HG03342 (cell line): ENCODE measurements at regions not wholly inside any gene's neighbourhood (a gene's known extent, or its start where the extent isn't known, plus 50 kb on each side); places are given as distances from the start of the nearest gene placed in this dataset.
A peak's percentile ranks its signal among the peaks of the same experiment; 100 is the strongest.

Experiments
- ATAC-seq: cut with Tn5 transposase; IDR thresholded peaks from one replicate; pipeline ENCODE4 v1.9.1; 2021; ENCODE audit warnings: mild to moderate bottlenecking, moderate library complexity; ENCODE audit not compliant: unreplicated experiment

- no peak for ATAC-seq
Observed at GRCh38 chr5:93123127-93123526, 457.9 kb downstream of the NR2F1-AS1 start.

GRCh38 chr5:93122446-93122845 lies 458.6 kb downstream of the NR2F1-AS1 start:
- no peak for ATAC-seq

DNA sequence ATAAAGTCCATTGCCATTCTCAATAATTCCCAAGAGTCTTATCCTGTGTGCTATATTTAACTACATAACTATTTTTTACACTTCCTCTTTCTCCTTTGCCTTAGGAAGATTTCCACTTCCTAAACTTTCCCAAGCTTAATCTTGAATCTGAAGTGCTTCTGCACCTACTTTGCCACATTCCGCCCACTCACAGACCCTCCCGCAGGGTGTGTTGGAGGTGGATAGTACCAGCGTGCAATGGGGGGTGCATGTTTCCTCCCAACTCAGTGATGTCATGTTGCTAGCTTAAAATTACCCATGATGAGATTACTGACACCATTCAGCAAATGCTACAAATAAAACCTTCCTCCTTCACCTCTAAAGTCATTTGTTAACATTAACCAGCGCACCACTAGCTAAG lies 460.2 kb downstream of the NR2F1-AS1 start:
- no peak for ATAC-seq

DNA sequence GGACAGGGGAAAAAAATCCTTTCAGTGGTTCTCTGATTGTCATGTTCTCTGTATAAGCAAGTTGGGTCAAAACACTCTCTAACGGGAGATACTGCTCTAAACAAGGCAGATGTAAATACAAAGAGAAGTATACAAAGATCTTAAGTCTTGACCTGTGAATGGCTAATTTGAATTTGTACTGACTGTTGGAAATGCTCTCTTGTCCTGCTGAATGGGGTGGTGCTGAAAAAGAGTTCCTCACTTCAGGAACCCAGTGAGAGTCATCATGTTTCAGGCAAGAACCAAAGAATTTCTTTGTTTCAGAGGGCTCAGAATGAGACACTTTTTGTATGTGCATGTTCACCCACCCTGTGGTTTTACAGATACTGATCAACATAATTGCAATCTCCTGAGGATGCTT lies 461.0 kb downstream of the NR2F1-AS1 start:
- ATAC-seq, result no peak

GRCh38 chr5:93117751-93118531 lies 463.1 kb downstream of the NR2F1-AS1 start:
- ATAC-seq, result no peak

DNA sequence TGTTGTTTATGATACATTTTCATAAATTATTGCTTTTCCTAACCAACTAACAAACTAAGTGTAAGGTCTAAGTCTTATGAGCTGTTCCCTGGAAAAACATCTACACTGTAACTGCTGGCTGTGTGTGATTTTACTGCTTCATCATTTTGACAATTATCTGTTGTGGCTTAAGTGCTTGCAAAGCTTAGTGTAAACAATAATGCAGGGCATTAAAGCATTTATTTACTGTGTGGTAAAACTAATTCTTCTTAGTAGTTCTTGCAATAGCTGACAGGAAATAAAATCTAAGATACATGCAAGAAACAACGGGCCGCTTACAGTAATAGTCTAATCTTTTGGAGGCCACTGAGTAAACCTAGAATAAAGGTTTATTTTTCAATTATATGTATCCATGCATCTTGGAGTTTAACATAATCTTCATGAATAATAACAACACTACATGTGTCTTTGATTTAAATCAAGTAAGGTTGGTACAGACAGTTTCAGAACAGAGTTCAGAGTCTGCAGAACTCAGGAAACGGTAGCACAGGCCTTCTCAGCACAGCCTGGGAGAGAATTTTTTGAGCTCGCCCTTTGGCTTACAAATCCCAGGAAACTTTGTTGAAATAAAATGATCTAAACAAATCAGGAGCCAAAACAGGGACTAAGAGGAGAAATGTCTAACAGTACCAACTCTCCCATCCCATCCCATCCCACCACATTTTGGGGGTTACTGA lies 473.1 kb downstream of the NR2F1-AS1 start:
- ATAC-seq, result no peak

DNA sequence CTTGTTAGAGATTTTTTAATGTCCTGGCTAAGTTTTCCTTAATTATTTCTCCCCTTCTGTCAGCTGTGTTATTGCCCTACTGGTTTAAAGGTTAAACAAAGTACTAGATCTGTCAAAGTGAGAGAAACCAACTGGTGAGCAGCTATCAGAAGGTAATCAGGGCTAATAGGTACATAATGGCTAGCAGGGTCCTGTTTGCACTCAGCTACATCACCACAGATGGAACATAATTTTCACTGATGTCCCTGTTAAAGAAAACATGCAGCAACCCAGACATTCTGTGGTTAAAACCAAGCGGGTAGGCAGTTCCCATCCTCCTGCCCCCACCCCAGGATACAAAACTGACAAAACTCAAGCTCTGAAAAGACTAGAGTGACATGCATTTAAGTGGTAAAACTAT lies 473.9 kb downstream of the NR2F1-AS1 start:
- no peak for ATAC-seq

DNA sequence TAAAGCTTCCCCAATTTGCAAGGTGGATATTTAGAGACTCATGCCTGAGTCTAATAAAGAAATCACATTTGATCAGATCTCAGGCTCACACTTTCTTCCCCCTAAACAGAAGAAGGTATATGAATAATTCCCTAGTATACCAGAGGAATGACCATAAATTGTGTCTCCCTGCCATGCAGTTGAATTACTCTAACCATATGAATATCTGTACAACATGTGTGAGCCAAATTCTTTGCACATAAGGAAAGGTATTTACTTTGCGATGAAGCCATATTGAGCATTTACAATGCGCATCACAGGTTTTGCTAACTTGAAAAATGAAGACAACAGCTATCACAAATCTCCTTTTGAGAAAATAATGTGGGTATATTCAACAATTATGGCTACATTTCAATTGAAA lies 479.4 kb downstream of the NR2F1-AS1 start:
- no peak for ATAC-seq

DNA sequence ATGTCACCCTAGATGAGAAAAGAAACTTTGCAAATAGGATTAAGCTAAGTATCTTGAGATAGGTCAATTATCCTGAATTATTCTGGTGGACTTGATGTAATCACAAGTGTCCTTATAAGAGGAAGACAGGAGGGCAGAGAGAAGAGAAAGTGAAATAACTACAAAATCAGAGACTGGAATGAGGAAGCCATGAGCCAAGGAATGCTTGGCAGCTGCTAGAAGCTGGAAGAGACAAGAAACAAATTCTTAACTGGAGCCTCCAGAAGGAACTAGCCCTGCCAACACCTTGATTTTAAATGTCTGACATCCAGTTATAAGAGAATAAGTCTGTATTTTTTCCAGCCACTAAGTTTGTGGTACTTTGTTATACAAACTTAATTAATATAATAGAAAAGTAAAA lies 480.0 kb downstream of the NR2F1-AS1 start:
- no peak for ATAC-seq

- ATAC-seq, result no peak
Observed at GRCh38 chr5:93100428-93100827, 480.6 kb downstream of the NR2F1-AS1 start.

DNA sequence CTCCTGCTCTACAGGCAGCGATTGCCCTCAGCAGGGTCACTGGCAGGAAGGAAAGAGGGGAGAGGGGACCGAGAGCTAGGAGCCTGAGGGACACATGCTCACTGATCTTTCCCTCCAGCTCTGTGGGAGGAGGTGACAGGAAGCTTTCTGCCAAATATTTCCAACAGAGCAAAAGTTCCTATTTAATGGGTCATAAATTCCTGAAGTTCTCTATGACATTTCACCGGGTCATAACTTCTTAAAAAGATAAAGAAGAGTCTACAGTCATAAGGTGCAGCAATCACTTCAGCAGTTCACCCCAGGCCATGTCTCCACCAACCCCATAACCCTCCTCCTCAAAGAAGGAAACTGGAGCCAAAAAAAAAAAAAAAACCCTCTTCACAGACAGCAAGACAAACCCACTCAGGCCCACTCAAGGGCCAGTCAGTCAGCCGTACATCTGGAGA lies 481.1 kb downstream of the NR2F1-AS1 start:
- no peak for ATAC-seq

- ATAC-seq, result no peak
Observed at GRCh38 chr5:93096561-93096960, 484.5 kb downstream of the NR2F1-AS1 start.

DNA sequence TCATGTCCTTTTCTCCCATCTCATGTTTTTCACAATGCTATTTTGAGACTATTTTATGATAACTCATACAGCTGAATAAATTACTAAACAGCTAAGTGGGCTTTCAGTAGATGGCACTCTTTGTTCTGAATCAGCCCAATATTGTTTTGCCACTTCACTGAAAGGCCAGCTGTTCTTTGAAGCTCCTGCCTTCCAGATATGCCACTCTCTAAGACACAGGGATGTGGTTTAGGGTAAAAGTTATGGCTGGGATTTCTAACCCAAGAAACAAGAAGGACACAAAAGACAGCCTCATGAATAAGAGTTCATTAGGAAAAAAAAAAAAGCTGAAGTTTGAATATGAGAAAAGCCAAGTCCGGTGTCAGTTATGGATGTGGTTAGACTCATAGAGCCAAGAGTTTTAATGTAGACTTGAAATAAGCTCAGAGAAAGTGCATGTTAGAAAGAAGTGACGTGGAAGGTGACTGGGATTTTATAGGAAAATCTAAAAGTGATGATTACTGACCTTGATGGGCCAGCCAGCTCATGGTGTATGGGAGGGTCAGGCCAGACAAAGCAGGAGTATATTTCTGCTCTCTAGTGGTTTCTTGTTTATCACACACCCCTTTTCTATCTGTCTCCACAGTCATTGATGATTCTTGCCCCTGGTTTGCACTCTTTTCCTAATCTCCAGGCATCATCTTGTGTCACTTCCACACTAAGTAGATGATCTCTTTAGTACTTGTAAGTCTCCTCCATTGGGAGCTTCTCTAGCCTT lies 488.5 kb downstream of the NR2F1-AS1 start:
- ATAC-seq, result no peak

- no peak for ATAC-seq
Observed at GRCh38 chr5:93090698-93091097, 490.3 kb downstream of the NR2F1-AS1 start.

- ATAC-seq, result no peak
Observed at GRCh38 chr5:93088592-93089389, 492.2 kb downstream of the NR2F1-AS1 start.

DNA sequence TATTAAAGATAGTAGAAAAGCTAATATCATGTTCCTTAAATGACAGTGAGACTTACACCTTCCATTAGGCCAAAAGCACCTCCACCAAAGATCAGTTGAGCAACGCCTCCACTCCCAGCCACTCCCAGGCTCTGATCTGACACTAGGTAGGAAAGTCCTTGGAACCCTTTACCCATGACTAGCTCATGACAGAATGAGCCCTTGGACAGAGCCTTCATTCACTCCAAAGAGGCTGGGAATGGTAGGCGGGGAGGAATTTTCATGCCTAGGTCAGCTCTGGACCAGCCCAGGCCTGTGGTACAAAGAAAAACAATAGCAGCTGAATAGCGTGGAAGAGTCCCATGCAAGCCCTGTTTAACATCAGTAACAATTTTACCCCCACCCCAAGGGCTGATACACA lies 493.7 kb downstream of the NR2F1-AS1 start:
- ATAC-seq, result no peak

- no peak for ATAC-seq
Observed at GRCh38 chr5:93082981-93083380, 498.0 kb downstream of the NR2F1-AS1 start.

GRCh38 chr5:93079046-93079445 lies 502.0 kb downstream of the NR2F1-AS1 start:
- no peak for ATAC-seq

GRCh38 chr5:93078082-93079038 lies 502.7 kb downstream of the NR2F1-AS1 start:
- ATAC-seq, result peak; percentile 72

DNA sequence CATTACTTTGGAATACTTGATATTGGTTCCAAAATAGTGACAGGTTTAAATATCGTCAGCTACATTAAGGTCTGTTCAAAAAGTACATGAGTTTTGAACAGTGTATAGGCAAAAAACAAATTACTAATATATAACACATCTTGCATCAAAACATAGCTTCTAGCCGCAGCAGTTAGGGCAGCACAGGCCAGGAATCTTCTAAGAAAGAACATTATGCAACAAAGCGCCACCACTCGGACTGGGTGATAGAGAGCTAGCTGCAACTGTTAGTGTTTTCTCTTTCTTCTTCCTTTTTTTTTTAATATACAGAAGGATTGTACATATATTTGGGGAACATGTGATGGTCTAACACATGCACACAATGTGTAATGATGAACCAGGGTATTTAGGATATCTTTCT lies 504.5 kb downstream of the NR2F1-AS1 start:
- no peak for ATAC-seq
